ENCODE measurements at regions not wholly inside any gene's neighbourhood (a gene's known extent, or its start where the extent isn't known, plus 50 kb on each side); places are given as distances from the start of the nearest gene placed in this dataset. TPM values are rescaled to one million over a fixed set of nuclear protein-coding genes. Genes with fewer than 3 reads are reported as not detected.

GRCh38 chr3:116643001-116643400 lies 66.6 kb upstream of the TUSC7 start (continued):
- TF ChIP-seq ZNF217 (IDR thresholded peaks at IDR 0.05) = no peak
- TF ChIP-seq PML (IDR thresholded peaks at IDR 0.05; ENCODE audit: low read length) = no peak
- no peak for TF ChIP-seq EP300 (IDR thresholded peaks at IDR 0.05; ENCODE audit: borderline replicate concordance in 1 of 2, control insufficient read depth in 1 of 2, low read depth in 2 of 2, low read length in 2 of 2)
- TF ChIP-seq E2F8 (IDR thresholded peaks at IDR 0.05; ENCODE audit: low read depth, partially characterized antibody) = no peak
- no peak for TF ChIP-seq NFIC (IDR thresholded peaks at IDR 0.05; ENCODE audit: low read depth, low read length)
- TF ChIP-seq BMI1 (IDR thresholded peaks at IDR 0.05; ENCODE audit: borderline replicate concordance) = no peak

GRCh38 chr3:116647996-116648395 lies 61.6 kb upstream of the TUSC7 start:
- no peak for TF ChIP-seq PAX5 (IDR thresholded peaks at IDR 0.05; ENCODE audit: borderline replicate concordance, low read depth, low read length)
- Histone ChIP-seq H3K4me2 (ENCODE audit: control insufficient read depth, insufficient read depth) (no peak overlapping the region), H3K27ac (ENCODE audit: control insufficient read depth, insufficient read depth) (no peak overlapping the region), H3K9ac (ENCODE audit: control insufficient read depth, insufficient read depth, low read length) (no peak overlapping the region), H3K79me2 (ENCODE audit: control insufficient read depth, insufficient read depth, low read length) (no peaks in the 10 kb centered on the region), H3K36me3 (ENCODE audit: control insufficient read depth in 2 of 2, insufficient read depth in 2 of 2, low read length in 1 of 2) (no peaks in the 10 kb centered on the region), H3K9me3 (replicated peaks; ENCODE audit: control insufficient read depth, insufficient read depth, low read length) (no peaks in the 10 kb centered on the region), H3K4me3 (no peak overlapping the region), H2AFZ (ENCODE audit: control insufficient read depth, low read depth, low read length) (no peak overlapping the region), H4K20me1 (ENCODE audit: control insufficient read depth, insufficient read depth) (no peaks in the 10 kb centered on the region), H3K4me1 (ENCODE audit: control insufficient read depth, insufficient read depth, low read length) (no peaks in the 10 kb centered on the region), H3K27me3 (replicated peaks in 1 of 2; ENCODE audit: control insufficient read depth in 2 of 2, insufficient read depth in 2 of 2, low read length in 1 of 2) (no peaks in the 10 kb centered on the region)
- no peak for FAIRE-seq
- ChIA-PET SMC1A (ENCODE audit: uncharacterized antibody, unreplicated experiment) (no interaction called here), POLR2A (no interaction called here), CTCF (interaction anchor here (0.7 to 1.1 kb wide), 3 partner anchors 33 to 813 kb away, joined by 3 read pairs; no protein-coding TSS in a partner anchor), RAD21 (ENCODE audit: unreplicated experiment) (no interaction called here)
- no TSS peak for BruUV-seq (replicated peaks)
- no peak for ATAC-seq
- in situ Hi-C loops (cut with MboI) (no loop called here), intact Hi-C loops (cut with micrococcal nuclease; ENCODE audit: unreplicated experiment) (no loop called here)
- no peak for DNase-seq (ENCODE audit: low read depth, low spot score)

Small RNA genes lying in the stretch of these regions (small RNA-seq; reads per million reads assigned to genes)
- not detected for gene RN7SL582P

Measured in GM12878 (cell line).